ENCODE measurements at regions not wholly inside any gene's neighbourhood (a gene's known extent, or its start where the extent isn't known, plus 50 kb on each side); places are given as distances from the start of the nearest gene placed in this dataset.

DNA sequence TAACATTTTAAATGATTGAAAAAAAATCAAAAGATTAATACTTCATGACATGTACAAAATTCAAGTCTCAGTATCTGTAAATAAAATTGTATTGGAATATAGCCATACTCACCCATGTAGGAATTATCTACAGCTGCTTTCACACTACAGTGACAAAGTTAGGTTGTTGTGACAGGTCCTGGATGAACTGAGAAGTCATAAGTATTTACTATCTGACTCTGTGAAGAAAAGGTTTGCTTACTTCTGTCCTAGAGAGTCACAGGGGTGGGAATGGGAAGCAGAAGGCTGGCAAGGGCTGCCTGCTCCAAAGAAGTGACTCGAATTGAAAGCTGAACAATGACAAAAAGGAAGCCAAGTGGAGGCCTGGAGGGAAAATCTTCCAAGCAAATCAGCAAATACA lies 155.2 kb downstream of the SLC30A10 start:
- no peak for ATAC-seq
- no peak for DNase-seq

DNA sequence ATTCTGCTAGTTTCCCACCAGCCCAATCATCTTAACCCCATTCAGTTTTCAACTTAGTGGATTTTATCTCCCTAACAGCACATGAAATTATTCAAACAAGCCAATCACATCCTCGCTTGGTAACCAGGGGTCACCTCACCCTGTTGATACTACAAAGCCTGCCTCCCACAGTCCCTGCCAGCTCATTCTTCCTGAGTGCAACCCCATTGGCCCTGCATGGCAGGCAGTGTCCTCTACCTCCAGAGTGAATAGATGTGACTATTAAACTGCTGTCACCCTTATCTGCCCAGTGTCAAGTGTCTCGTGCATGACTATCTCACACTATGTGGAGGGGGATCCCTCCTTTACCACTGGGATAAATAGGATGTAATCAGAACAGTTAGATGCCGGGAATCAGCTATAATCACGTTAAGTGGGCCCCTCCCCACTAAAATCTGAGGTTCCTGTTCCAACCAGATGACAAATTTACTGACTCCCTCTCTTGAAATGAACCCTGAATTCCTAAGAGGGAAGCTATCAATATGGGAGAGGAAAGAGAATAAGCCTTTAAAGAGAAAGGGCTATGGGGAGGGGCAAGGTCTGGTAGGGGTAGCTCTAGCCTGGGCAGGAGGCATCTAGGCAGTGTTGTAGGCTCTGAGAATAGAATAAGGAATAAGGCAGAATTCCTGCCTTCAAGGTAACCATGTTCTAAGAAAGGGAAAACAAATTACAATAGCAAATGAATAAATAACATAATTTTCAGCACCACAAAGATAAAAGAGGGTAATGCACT lies 155.9 kb downstream of the SLC30A10 start:
- no peak for DNase-seq
- no peak for ATAC-seq

DNA sequence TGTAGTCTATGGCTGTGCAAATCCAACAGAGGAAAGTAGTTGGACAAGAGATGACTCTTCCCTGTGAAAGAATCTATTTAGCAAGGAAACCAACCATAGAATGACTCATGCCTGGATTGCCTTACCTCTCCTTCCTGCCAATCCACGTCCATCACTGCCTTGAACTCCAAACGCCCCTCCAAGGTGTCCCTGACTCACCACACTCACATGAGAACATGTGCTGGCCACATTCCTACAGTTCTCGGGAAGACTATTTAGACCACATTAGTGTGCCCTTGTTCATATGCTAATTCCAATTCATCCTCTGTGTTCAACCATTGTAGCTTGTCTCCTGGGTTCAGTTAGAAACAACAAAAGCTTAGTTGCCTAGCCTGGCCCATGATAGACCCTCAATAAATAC lies 157.3 kb downstream of the SLC30A10 start:
- no peak for ATAC-seq

DNA sequence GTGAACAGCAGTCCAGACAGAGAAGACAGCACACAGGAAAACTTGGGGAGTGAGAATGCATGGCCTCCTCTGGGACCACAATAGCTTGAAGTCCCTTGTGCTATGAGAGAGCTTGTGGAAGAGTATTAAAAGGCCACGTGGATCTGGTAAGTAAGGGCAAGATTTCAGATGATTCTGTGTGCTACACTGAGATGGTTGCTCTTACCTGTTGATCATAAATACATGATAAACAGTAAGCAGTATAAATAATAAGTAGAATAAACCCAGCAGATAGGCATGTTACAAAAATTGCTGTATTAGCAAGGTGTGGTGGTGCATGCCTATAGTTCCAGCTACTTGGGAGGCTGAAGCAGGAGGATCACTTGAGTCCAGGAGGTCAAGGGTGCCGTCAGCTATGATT lies 150.4 kb upstream of the ZC3H11B start:
- DNase-seq (no peak), ATAC-seq (no peak)

More for the DNA sequence above, 157.3 kb downstream of the SLC30A10 start:
- no peak for DNase-seq

DNA sequence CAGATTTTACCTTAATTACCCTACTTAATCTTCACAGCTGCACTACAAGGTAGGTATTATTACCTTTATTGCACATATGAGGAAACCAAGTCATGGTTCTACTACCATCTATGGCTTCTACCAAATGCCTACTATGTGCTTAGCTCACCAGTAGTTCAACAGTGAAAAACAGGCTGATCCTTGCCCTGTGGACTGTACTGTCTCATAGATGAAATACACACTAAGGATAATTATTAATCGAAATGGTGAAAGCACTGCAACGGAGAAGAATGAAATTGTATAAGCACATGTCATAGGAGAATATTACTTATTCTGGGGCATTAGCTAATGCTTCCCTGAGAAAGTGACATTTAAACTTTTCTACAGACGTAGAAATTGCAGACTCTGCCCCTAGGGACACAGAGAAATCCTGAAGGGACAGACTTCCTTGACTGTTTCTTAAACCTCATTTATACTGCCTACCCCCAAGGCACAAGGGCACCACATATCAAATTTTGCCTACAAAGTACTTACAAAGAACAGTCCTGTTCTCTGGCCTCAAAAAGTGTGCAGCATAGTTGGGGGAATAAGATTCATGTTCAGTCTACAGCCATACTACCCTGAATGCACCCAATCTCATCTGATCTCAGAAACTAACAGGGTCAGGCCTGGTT lies 148.4 kb upstream of the ZC3H11B start:
- ATAC-seq (no peak), DNase-seq (no peak)

DNA sequence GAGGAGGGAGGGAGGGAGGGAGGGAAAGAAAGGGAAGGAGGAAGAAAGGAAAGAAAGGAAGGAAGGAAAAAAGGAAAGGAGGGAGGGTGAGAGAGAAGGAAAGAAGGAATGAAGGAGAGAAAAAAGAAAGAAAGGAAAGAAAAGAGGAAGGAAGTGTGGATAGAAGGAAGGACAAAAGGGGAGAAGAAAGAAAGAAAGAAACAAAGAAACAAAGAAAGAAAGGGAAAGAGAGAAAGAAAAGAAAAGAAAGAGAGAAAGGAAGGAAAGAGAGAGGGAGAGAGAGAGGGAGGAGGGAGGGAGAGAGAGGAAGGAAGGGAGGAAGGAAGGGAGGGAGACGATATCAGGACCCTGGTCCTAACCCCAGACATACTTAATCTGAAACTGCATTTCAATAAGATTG lies 146.2 kb upstream of the ZC3H11B start:
- no peak for ATAC-seq

DNA sequence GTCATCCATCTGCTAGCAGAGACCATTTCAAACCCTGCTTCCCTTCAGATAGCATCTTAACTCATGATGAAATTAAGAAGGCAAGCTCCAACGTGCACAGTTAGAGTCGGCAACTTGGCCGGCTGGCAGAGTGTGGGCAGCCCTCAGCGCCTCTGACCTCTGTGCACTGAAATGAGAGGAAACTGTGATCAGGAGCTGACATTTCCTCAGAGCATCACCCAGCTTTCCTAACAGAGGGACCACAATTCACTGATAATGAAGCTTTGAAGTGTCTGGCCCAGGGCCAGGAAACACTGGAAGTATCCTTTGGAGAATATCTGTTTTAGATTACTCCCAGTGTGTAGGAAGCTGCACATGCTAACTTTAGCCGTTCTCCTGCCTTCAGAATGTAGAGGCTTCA lies 145.0 kb upstream of the ZC3H11B start:
- ATAC-seq (no peak), DNase-seq (no peak)

More for the DNA sequence above, 146.2 kb upstream of the ZC3H11B start:
- DNase-seq = no peak

DNA sequence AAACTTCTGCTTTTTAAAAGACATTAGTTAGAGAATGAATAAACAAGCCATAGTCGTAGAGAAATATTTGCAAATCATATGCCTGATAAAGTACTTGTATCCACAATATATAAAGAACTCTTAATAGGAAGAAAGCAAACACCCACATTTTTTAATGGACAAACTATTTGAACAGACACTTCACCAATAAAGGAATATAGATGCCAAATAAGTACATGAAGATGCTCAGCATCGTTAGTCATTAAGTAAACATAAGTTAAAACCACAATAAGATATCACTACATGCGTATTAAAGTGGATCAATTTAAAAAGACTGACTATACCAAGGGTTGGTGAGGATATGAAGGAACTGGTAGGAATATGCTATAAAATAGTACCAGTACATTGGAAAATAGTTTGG lies 142.3 kb upstream of the ZC3H11B start:
- ATAC-seq = no peak
- no peak for DNase-seq

DNA sequence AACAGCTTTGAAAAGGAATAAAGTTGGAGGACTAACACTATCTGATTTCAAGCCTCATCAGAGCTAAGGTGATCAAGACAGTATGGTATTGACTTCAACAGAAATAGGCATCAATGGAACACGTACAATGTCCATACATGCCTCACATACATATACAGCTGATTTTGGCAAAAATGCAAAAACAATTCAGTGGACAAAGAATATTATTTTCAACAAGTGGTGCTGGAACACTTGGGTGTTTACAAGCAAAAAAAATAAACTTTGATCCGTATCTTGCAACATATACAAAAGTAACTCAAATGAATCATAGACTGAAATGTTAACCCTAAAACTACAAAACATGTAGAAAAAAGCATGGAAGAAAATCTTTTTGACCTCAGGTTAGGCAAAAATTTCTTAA lies 141.9 kb upstream of the ZC3H11B start:
- no peak for ATAC-seq
- no peak for DNase-seq

DNA sequence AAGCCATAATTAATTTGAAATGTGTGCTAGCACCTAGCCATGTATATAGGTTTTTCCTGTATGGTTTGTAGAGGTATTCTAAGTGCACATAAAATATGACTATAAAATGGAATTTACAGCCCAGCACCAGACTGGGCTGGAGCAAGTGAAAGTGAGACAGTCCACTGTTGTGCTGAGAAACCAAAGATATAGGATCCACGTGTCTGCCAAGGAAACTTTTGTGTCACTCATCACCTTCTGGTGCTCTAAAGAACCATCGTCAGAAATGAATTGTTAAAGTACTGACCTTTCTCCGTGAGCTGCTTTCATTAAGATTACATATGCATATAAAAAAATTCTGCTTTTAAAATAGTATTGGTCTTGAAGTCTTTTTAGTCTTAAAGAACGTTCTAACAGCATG lies 141.0 kb upstream of the ZC3H11B start:
- ATAC-seq = no peak
- DNase-seq = no peak

DNA sequence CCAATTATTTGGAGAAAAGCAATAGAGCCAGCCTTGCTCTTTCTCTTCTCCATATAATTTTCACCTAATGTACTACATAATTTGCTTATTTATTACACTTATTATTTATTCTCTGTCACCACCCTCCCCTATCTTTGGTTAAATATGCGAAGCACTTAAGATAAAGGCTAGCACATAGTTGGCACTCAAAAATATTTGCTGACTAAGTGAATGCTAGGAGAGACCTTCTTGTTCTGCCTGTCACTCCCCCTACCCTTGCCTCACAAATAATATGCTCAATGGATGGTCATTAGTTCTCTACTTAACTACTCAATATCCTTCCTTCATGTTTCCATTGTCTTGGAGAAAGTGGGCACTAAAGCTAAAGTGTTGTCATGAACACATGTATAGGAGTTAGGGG lies 139.7 kb upstream of the ZC3H11B start:
- ATAC-seq = no peak
- DNase-seq = no peak

DNA sequence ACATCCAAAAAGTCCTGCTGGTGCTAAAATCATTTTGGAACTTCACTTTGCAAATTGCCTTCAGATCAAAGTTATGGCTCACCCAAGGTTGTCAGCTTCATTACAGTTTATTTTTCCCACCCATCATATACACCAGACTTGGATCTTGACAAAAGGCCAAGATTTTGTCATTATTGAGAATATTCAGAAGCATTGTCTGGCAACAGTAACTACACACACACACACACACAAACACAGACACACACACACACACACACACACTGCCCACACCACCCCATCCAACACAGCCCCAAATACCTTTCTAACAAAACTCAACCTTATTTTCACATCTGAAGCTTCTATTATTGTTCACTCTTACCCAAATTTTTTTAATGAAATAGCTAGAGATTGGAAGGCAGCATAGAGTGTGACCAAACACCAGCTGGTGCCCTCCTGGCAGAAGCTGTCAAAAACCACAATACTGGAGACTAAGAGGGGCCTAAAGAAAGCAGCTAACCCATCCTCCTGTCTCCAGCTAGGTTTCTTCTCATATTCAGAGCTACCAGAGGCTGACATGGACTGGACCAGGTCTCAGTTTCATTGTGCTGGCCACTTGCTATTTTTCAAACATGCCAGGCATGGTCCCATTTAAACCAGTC lies 139.1 kb upstream of the ZC3H11B start:
- DNase-seq (no peak), ATAC-seq (no peak)

DNA sequence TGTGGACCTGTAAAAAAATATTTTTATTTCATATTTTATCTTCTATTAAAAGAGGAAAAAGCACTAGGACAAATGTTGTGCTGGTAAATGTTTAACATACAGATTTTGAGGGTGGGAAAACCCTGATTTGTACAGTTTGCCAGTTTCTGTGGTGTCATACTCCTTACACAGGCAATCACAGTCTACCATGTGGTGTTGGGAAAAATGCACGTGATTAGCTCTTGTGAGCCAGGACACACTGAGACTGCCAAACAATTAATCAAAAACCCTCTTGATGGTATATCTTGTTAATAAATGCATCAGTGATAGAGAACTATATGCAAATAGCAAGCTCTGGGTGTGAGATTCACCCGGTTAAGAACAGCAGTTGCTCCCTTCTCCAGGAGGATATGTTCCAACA lies 136.5 kb upstream of the ZC3H11B start:
- ATAC-seq = no peak
- DNase-seq = no peak

DNA sequence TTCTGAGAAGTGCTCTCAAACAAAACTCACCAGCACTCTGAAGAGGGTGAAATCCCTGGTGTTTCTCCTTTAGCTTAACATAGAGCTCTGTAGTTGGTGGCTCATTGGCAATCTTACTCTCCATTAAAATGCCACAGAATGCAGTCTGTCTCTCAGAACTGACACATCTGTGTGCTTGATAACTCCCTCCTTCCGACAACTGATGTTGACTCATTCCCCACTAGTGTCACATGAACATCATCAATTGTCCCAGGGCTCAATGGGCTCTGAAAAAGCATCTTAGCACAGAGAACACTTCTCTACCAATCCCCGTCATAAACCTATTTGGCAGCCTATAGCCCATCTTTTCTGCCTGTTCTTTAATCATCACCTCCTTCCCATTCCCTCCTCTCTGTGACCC lies 133.2 kb upstream of the ZC3H11B start:
- DNase-seq (no peak), ATAC-seq (no peak)

DNA sequence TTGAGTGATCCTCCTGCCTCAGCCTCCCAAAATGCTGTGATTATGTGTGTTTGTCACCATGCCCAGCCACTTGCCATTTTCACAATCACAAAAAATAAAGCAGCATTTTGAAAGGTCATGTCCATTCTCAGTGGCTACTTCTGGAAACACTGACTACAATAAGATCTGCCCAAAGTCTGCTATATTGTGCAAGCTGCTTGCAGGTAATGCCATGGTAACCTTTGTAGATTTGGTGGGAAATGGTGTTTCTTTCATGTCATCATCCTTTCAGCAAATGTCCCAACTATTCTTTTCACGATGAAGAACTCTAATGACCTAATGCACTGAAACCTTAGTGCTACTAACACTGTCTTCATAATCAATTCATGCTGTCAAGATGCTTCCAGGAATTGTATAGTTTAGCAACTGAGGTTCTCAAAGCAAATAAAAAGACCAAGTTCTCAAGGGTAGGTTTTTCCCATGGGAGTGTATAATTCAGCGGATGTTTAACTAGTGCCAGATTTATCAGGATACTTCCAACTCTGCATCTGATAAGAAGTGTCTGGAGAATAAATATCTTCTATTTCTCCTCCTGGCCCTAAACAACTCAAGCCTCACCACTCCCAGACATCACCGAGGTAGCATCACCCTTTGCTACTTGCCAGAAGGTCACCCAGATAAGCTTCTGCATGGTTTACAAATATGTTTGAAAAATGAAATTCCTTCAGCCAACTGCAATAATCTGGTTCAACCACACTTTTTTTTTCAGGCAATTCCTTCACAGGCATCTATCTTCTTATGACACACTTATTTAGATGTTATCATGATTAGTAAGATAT lies 132.0 kb upstream of the ZC3H11B start:
- DNase-seq (no peak), ATAC-seq (no peak)

DNA sequence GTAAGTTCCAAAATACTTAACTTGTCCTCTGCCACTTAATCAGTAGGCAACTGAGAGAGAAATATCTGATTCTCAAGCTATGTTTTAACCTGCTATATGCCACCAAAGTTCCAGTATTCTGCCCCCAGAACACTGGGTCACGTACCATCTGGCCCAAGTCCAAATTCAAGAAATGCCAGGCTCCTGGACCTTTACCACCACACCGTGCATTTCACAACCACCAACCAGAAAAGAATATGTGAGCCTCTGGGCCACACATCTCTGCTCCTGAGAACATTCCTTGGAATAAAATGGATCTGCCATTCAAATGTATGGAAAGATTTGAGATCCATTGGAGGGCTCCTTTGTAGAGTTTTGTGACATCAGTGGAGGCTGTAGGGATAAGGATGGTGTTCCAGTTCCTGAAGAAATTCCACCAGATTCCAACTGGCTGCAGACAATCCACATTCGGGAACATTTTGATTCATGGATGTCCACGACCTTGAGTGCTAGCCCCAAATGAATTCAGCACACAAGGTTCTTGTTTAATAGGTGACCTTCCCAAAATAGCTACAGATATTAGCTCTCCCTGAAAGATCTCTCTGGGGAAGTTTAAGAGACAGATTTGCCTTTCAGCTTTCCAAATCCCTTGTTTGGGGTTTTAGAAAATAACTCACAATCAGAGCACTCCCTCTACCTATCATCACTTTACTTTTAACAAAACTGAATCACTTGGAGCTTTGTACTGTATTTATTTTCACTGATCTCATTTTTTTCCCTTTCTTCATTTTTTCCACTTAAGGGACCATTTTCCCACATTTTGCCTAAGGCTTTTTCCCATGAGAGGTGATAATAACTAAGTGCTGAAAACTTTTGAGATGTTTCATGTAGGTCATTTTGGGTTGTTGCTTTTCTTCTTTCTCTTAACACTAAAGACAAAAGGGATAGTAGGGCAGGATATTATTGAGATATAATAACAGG lies 128.4 kb upstream of the ZC3H11B start:
- DNase-seq (no peak), ATAC-seq (no peak)

DNA sequence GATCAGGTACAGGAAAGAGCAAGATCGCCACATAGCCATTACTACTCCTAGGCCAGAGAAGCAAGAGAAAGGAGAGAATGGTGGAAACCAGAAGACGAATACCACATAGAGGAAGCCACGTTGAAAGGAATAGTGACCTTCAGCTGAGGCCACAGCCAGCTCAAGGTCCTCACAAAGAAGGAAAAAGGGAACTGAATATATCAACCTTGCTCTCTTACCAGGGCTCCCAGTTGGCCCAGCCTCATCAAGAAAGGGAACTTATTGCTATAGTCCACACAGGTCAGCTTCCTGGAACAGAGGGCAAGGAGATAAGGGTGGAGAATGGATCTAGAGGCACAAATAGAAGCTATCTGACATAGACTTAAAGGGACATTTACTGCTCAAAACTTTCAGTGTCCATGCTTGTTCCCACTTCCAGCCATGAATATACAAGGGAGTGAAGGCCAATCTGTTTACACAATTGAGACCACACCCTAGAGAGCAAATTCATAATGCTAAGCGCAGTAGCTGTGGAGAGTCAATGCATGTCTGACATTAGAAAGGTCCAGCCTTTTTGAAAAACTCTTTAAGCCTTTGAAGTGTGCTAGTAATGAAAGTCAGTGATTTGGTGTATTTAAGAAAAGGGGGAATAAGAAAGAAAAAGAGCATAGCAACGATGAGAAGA lies 120.7 kb upstream of the ZC3H11B start:
- ATAC-seq = no peak

DNA sequence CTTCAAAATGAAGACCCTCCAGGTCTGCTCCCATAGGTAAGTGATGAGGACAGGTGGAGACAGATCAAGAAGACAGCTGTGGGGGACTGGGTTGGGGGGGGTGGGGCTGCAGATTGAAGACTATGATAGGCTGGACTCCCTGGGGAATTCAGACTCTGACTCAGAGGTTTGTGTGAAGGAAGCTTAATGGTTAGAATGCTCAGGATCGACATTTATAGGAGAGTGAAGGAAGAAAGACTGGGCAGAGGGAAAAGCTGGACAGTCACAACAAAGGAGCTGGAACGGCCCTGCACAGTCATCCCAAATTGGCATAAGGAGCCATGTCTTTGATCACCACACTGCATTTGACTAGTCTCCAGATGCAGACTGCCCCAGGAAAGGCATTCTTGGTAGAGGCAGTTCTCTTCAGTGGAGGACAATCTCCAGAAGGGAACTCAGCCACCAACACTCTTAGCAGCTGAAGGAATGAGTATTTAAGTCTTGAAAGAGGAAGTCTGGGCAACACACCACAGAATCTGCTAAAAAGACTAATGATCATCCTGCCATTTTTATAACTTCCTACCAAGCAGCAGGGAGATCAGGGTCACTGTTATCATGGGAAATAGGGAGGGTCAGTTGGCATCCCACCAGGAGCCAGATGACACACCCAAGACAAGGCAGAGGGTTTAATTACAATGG lies 120.0 kb upstream of the ZC3H11B start:
- no peak for ATAC-seq

More for the DNA sequence above, 120.7 kb upstream of the ZC3H11B start:
- no peak for DNase-seq

DNA sequence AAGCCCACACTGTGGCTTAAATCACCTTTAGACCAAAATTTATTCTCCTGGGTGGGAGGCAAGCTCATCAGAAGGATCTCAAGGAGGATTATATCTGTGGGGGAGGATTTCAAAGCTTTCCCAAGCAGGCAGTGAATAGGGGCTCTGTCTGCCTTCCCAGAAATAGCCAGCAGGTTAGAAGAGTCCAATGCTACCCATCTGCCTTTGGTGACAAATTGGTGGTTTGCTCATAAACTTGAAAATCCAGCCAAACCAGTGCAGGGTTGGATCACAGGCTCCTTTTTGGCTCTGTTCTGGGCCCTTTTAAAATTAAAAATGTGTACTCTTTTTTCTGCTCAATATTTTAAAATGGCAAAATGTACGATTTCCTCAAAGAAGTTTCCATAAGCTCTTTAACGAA lies 118.9 kb upstream of the ZC3H11B start:
- no peak for ATAC-seq
- no peak for DNase-seq

More for the DNA sequence above, 120.0 kb upstream of the ZC3H11B start:
- no peak for DNase-seq

Measured in stimulated activated naive CD8-positive, alpha-beta T cell treated with anti-CD3 and anti-CD28 coated beads, Interleukin-15, Interleukin-2, amounts not matched to agents 100 U/mL and 50 U/mL, for 24 hours (primary cell).